ENCODE measurements at regions not wholly inside any gene's neighbourhood (a gene's known extent, or its start where the extent isn't known, plus 50 kb on each side); places are given as distances from the start of the nearest gene placed in this dataset.

DNA sequence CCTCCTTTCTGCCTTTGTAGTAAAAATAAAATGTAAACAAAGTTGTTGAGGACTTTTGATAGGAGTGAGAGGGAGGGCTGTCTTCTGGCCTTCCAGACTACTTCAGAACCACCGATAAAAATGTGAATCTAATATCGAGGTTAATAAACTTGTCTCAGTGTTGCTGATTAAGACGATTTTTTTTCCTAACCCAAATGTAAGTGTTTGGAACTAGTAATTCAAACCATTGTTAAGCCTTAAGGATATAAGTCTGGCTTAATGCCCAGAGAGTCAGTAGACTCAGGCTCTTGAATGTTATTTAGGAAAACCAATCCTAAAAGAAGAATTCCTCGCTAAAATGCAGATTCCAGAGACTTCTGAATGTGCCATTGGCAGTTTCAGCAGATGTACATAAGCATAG lies 356.9 kb downstream of the SIPA1L2 start:
- TF ChIP-seq, protein P1, sequence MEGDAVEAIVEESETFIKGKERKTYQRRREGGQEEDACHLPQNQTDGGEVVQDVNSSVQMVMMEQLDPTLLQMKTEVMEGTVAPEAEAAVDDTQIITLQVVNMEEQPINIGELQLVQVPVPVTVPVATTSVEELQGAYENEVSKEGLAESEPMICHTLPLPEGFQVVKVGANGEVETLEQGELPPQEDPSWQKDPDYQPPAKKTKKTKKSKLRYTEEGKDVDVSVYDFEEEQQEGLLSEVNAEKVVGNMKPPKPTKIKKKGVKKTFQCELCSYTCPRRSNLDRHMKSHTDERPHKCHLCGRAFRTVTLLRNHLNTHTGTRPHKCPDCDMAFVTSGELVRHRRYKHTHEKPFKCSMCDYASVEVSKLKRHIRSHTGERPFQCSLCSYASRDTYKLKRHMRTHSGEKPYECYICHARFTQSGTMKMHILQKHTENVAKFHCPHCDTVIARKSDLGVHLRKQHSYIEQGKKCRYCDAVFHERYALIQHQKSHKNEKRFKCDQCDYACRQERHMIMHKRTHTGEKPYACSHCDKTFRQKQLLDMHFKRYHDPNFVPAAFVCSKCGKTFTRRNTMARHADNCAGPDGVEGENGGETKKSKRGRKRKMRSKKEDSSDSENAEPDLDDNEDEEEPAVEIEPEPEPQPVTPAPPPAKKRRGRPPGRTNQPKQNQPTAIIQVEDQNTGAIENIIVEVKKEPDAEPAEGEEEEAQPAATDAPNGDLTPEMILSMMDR (conservative IDR thresholded peaks at IDR 0.05; ENCODE audit: low read depth, low read length): no peak
- H3K4me3 ChIP-seq (ENCODE audit: low read depth, low read length): no peak overlapping the region
- DNase-seq (ENCODE audit: low read depth): no peak

DNA sequence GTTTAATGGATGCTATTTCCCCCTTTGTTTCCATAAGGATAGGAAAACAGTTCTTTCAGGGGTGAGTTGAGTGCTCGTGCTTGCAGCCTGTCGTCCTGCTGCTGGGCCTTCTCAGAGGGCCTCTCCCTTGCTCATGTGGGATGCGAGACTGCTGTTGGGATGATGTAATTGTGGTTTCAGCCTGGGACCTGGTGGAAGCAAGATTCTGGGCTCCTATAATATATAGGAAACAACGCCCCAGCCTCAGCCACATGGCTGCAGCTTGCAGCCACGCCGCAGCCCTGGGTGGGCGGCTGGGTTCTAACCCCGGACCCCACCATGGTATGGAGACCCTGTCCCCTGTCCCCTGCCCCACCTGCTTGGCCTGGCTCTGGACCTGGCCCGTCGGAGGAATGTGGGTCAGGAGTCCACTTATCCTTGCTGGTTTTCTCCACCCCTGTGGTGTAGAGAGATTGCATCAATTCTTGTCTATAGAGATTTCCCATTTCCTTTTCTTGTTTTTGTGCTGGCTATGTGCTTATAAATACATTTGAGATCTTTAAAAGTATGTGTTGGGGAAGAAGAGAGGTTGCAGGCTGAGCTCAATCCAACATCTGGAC lies 357.8 kb downstream of the SIPA1L2 start:
- peak; percentile 57 for DNase-seq (ENCODE audit: low read depth)
- TF ChIP-seq, protein P1 (conservative IDR thresholded peaks at IDR 0.05; ENCODE audit: low read depth, low read length): no peak
- H3K4me3 ChIP-seq (ENCODE audit: low read depth, low read length): no peak overlapping the region

DNA sequence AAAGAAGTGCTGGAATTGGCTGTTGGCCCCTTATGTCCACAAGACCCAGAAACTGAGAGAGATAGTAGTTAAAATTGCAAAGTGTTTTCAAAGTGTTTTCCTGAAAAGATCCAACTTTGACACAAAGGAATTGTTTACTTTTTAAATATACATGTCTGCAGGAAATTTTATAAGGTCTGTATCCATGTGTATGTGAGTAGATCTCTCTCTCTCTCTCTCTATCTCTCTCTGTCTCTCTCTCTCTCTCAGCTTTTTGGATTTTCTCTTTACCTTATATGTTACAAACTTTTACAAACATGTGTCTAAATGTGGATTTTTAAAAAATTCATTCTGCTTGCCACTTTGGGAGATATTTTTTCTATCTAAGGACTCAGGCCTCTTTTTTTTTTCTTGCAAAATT lies 358.6 kb downstream of the SIPA1L2 start:
- TF ChIP-seq, protein P1 (conservative IDR thresholded peaks at IDR 0.05; ENCODE audit: low read depth, low read length): no peak
- no peak for DNase-seq (ENCODE audit: low read depth)
- no peak overlapping the region for H3K4me3 ChIP-seq (ENCODE audit: low read depth, low read length)

DNA sequence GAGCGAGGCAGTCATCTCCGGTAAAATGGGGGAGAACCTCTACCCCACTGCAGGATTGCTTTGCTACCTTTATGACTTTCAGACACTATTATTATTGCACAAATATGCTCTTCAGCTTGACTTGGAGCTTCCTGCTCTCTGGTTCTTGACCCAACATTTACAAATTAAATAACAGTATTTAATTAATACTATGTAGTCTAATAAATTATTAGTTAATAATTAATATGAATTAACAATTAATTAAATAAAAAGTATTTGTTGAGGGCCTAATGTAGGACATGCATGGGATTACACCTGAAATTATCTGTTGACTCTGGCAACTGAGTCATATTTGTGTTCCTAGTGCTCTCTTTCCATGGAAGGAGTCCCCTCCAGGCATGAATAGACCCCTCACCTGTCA lies 359.9 kb downstream of the SIPA1L2 start:
- no peak for DNase-seq (ENCODE audit: low read depth)
- no peak overlapping the region for H3K4me3 ChIP-seq (ENCODE audit: low read depth, low read length)
- TF ChIP-seq, protein P1 (conservative IDR thresholded peaks at IDR 0.05; ENCODE audit: low read depth, low read length): no peak

DNA sequence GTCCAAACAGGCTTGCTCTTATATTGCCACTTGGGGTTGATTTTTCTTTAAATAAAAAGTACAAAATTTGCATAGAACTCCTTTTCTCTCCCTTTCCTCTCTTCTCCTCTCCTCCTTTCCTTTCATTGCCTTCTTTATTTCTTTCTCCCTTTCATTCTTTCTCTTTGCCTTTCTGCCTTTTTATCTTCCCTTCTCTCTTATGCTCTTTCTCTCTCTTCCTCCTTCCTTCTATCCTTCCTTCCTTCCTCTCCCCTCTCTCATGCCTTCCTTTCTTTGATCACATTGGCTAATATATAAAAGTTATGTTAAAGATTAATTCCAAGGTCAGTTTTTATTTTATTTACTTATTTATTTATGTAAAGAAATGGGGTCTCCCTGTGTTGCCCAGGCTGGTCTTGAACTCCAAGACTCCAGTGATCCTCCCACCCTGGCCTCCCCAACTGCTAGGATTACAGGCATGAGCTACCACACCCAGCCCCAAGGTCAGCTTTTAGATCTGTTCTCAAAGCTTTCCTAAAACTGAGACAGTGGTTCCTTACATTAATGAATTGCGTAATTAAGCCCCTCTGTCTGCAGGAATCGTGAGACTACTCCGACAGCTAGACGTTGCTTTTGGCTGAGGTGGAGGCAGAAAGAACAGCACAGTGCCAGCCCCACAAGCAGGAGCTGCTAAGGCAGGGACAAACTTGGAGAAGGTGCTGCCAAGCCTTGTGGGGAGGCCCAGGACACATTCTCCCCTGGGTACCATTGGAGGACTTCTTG lies 361.9 kb downstream of the SIPA1L2 start:
- TF ChIP-seq, protein P1 (conservative IDR thresholded peaks at IDR 0.05; ENCODE audit: low read depth, low read length): no peak
- DNase-seq (ENCODE audit: low read depth): no peak
- H3K4me3 ChIP-seq (ENCODE audit: low read depth, low read length): no peak overlapping the region

DNA sequence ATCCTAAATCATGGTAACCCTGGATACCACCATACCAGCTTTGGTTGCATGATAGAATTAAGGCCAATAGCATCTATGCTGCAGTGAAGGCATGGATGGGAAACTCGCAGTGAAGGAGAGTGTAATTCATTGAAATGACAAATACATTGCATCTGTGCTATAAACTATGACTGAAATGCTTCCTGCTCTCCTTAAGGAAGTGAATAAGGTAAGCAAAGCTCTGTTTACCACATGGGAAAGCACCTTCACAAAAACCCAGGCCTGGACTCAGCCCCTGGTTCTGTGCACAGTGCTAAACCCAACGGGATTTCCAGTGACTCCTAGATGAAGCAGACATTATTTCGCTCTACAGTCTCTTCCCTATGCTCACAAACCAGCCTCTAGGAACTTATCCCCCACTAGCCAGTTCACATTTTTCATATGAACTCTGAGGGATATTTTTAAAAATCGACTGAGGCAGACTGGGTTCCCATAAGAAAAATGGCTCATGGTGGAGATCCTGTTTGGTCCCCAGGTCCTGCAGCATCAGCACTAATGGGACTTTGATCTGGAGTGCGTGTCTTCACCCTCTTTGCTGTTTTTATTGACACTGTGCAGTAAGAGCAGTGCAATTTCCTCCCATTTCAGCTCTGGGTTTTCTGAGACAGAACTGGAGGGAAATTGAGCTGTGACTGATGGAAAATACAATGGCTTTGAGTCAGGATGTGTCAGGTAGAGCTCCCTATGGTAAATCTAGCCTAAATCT lies 362.7 kb downstream of the SIPA1L2 start:
- TF ChIP-seq, protein P1 (conservative IDR thresholded peaks at IDR 0.05; ENCODE audit: low read depth, low read length): no peak
- H3K4me3 ChIP-seq (ENCODE audit: low read depth, low read length): no peak overlapping the region
- DNase-seq (ENCODE audit: low read depth): no peak

Data from choroid plexus epithelial cell (primary cell).